Adrenal gland (tissue), 9 donors: ENCODE measurements at regions not wholly inside any gene's neighbourhood (a gene's known extent, or its start where the extent isn't known, plus 50 kb on each side); places are given as distances from the start of the nearest gene placed in this dataset.

Experiments
- DNase-seq, 7 donors: peaks; one replicate each; pipeline ENCODE4 v3.0.0-alpha.2; 2019 to 2020
- H3K27ac ChIP-seq, 5 donors: fragments of 200-600 bp; sonication (generic) in 4 of 5; 1 replicate in 3 of 5; 2 replicates in 2 of 5; pipeline versions ENCODE4 v1.5.1 to v1.8.0; 2016 to 2020; ENCODE audit warnings: mild to moderate bottlenecking in 1 of 5
- H3K27me3 ChIP-seq: fragments of 200-600 bp; 2 replicates; pipeline ENCODE4 v1.8.0; 2021
- H3K36me3 ChIP-seq, 2 donors: fragments of 200-600 bp; replicated peaks in 1 of 2; 1 replicate in 1 of 2; 2 replicates in 1 of 2; pipeline versions ENCODE4 v1.5.1 to v1.8.0; 2018 to 2022
- H3K4me1 ChIP-seq, 2 donors: fragments of 200-600 bp; replicated peaks in 1 of 2; 1 replicate in 1 of 2; 2 replicates in 1 of 2; pipeline versions ENCODE4 v1.5.1 to v1.8.0; 2018 to 2021
- H3K4me3 ChIP-seq, 4 donors: fragments of 200-600 bp; sonication (generic) in 3 of 4; one replicate each; pipeline ENCODE4 v1.5.1; 2016 to 2018
- H3K9me3 ChIP-seq, 3 donors: fragments of 200-600 bp; sonication (generic) in 1 of 3; replicated peaks in 1 of 3; 1 replicate in 2 of 3; 2 replicates in 1 of 3; pipeline versions ENCODE4 v1.5.1 to v1.8.0; 2016 to 2021
- POLR2A ChIP-seq, 2 donors: fragments of 450-650 bp; IDR thresholded peaks; one replicate each; pipeline ENCODE4 v1.6.1; 2017; ENCODE audit warnings: antibody characterized with exemption in 2 of 2, mild to moderate bottlenecking in 2 of 2, moderate library complexity in 1 of 2
- WGBS, 4 donors: extraction: QIAGEN DNeasy Blood & Tissue Kit in 2 of 4; methylation state at CpG; one replicate each; pipeline versions ENCODE4 v1.1.5 to v1.1.7; 2013 to 2017; 5-methylcytosine and 5-hydroxymethylcytosine counted together
- intact Hi-C, 2 donors: fragments of 100-400 bp; cut with DNase I; formaldehyde crosslinking; loops; one replicate each; pipeline versions ENCODE4 v1.14.1 to v1.15.0; 2022 to 2023
- TF ChIP-seq, protein P1 (sequence below), 6 experiments: fragments of 450-650 bp in 4 of 6; fragments of 200-600 bp in 2 of 6; sonication (generic) in 1 of 6; IDR thresholded peaks; 1 replicate in 5 of 6; 2 replicates in 1 of 6; pipeline versions ENCODE4 v1.5.1 to v1.8.0; 2016 to 2021; ENCODE audit warnings: antibody characterized with exemption in 6 of 6, mild to moderate bottlenecking in 2 of 6, moderate library complexity in 1 of 6
- donor health status: healthy with polysubstance abuse.
- donor health status: Bipolar disorder and iron deficiency.
- donor health status: DM: yes; HTN: yes; CAD: no.
- donor health status: DM: no; HTN: no; CAD: no.
- donor health status: DM: no; HTN: no; CAD: no.

DNA sequence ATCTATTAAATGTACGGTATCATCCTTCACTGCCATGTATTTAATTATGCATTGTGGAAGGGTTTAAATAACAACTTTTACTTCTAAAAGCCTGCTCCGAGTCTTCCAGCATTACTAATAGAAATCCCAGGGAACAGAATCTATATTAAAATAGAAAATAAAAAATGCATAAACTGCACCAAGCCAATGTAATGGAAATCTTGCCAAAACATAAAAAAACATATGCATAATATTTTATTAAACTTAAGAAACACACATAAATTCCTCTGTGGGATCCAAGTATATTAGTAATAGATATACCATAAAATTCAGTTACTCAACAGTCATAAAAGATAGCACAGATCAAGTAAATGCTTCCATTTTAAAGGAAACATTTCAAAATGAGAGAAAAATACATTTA is 175.6 kb downstream of the TDRD15 start:
- intact Hi-C loops, result no loop called here
- DNase-seq, result no peak
- Histone ChIP-seq H3K27me3 (no peaks in the 10 kb centered on the region), H3K4me3 (no peak overlapping the region), H3K36me3 (no peaks in the 10 kb centered on the region), H3K9me3 (no peaks in the 10 kb centered on the region), H3K4me1 (no peaks in the 10 kb centered on the region), H3K27ac (no peak overlapping the region)
- 47 to 91% (median 72%) methylated on average over 2 of the region's 2 CpGs for WGBS, 4 donors
- TF ChIP-seq, protein P1, sequence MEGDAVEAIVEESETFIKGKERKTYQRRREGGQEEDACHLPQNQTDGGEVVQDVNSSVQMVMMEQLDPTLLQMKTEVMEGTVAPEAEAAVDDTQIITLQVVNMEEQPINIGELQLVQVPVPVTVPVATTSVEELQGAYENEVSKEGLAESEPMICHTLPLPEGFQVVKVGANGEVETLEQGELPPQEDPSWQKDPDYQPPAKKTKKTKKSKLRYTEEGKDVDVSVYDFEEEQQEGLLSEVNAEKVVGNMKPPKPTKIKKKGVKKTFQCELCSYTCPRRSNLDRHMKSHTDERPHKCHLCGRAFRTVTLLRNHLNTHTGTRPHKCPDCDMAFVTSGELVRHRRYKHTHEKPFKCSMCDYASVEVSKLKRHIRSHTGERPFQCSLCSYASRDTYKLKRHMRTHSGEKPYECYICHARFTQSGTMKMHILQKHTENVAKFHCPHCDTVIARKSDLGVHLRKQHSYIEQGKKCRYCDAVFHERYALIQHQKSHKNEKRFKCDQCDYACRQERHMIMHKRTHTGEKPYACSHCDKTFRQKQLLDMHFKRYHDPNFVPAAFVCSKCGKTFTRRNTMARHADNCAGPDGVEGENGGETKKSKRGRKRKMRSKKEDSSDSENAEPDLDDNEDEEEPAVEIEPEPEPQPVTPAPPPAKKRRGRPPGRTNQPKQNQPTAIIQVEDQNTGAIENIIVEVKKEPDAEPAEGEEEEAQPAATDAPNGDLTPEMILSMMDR (IDR thresholded peaks at IDR 0.05), result no peak
- TF ChIP-seq POLR2A (IDR thresholded peaks at IDR 0.05), result no peak

DNA sequence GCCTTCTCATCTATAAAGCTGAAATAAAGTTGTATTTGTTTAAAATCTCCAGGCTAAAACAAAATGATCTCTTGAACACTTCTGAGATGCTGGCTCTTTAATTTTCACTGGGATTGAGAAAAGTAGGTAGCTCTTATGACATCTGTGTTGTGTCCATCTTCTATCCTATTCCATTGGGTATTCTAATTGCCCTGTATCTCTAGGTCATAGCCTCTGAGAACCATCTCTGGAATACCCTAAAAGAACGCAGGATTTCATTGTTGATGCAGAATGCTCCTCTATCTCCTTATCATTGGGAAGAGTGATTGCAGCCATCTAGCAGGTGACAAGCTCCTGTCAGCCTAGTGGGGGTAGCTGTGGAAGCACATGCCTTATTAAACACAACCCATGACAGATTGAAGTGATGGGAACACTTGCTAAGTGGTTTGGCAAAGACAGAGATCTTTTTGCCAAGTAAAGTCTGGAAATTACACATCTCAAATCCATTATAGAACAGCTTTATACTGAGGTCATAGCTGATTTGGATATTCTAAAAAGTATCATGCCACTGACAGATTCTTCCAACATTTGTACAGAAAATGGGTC is 178.2 kb downstream of the TDRD15 start:
- Histone ChIP-seq H3K4me1 (no peaks in the 10 kb centered on the region), H3K27me3 (no peaks in the 10 kb centered on the region), H3K9me3 (no peaks in the 10 kb centered on the region), H3K36me3 (no peaks in the 10 kb centered on the region), H3K4me3 (no peak overlapping the region), H3K27ac (no peak overlapping the region)
- 65 to 81% (median 72%) methylated on average over 1 of the region's 1 CpG for WGBS, 4 donors
- TF ChIP-seq POLR2A (IDR thresholded peaks at IDR 0.05), result no peak
- TF ChIP-seq, protein P1 (IDR thresholded peaks at IDR 0.05), result no peak
- intact Hi-C loops, result no loop called here
- DNase-seq, result no peak

DNA sequence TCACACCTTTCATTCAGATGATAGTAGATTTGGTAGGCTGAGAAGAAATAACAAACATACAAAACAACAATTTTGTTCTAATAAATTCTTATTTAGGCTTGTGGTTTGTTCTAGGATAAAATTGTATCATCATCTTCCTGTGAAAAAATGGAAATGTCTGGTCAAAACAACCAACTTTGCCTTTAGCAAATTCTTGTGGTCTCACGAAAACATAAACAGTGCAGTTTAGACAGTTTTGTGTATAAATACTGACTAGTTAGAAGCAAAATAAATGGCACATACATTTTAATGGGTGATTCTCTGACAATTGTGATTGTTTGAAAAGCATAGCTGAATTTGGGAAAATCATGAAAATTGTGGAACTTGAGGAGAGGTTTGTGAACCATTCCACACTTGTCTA is 180.1 kb downstream of the TDRD15 start:
- no peak overlapping the region for H3K27ac ChIP-seq
- no peak overlapping the region for H3K4me3 ChIP-seq
- TF ChIP-seq POLR2A (IDR thresholded peaks at IDR 0.05), result no peak
- TF ChIP-seq, protein P1 (IDR thresholded peaks at IDR 0.05), result no peak
- DNase-seq, result no peak
- peaks cover 0 to under 1% (median 0%) of the 10 kb centered on the region in 3 donors for H3K9me3 ChIP-seq
- no peaks in the 10 kb centered on the region for H3K36me3 ChIP-seq
- no peaks in the 10 kb centered on the region for H3K27me3 ChIP-seq
- H3K4me1 ChIP-seq, result no peaks in the 10 kb centered on the region
- intact Hi-C loops, result no loop called here
- WGBS, 4 donors, result 88 to 90% (median 90%) methylated on average over 1 of the region's 1 CpG

DNA sequence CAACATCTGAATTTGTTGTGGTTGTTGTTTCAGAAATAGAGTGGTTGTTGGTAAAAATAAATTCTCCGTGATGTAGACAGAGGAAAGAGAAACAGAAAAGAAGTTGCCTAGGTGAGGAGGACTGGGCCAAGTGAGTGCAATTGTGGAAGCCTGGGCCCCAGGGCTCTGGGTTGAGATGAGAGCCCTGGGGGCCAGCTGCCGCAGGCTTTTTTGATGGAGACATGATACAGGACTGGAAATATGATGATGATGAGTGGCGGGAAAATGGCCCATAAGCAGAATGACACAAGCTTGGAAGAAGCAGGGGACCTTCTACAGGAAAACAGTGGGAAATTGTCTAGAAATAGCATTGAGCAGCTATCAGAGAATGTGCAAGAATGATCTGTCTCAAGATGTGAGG is 181.8 kb downstream of the TDRD15 start:
- Histone ChIP-seq H3K9me3 (peaks cover 0 to 5% (median 0%) of the 10 kb centered on the region in 3 donors), H3K4me3 (no peak overlapping the region), H3K36me3 (no peaks in the 10 kb centered on the region), H3K27ac (no peak overlapping the region), H3K4me1 (no peaks in the 10 kb centered on the region), H3K27me3 (no peaks in the 10 kb centered on the region)
- intact Hi-C loops, result no loop called here
- 89 to 98% (median 94%) methylated on average over 3 of the region's 3 CpGs for WGBS, 4 donors
- TF ChIP-seq, protein P1 (IDR thresholded peaks at IDR 0.05), result no peak
- no peak for TF ChIP-seq POLR2A (IDR thresholded peaks at IDR 0.05)
- no peak for DNase-seq
